Activated naive CD8-positive, alpha-beta T cell treated with anti-CD3 and anti-CD28 coated beads, Interleukin-2, amount 50 U/mL, for 24 hours (primary cell): ENCODE measurements at regions not wholly inside any gene's neighbourhood (a gene's known extent, or its start where the extent isn't known, plus 50 kb on each side); places are given as distances from the start of the nearest gene placed in this dataset.

Source experiments
- ATAC-seq: fragments of 150-1000 bp; cut with Tn5 transposase; one replicate; pipeline ENCODE4 v1.10.0; 2021
- DNase-seq: peaks from one replicate; pipeline ENCODE4 v3.0.0; 2021
- H3K27ac Mint-ChIP-seq: one replicate; pipeline ENCODE4 v1.8.0; 2021; ENCODE audit warnings: mild to moderate bottlenecking, mixed read lengths
- H3K27me3 Mint-ChIP-seq: one replicate; pipeline ENCODE4 v1.8.0; 2021; ENCODE audit warnings: mixed read lengths
- H3K36me3 Mint-ChIP-seq: one replicate; pipeline ENCODE4 v1.8.0; 2021; ENCODE audit warnings: low read depth, mixed read lengths
- H3K4me1 Mint-ChIP-seq: one replicate; pipeline ENCODE4 v1.8.0; 2021; ENCODE audit warnings: mixed read lengths
- H3K4me3 Mint-ChIP-seq: one replicate; pipeline ENCODE4 v1.8.0; 2021; ENCODE audit warnings: mild to moderate bottlenecking, moderate library complexity, mixed read lengths
- H3K9me3 Mint-ChIP-seq: one replicate; pipeline ENCODE4 v1.8.0; 2021; ENCODE audit warnings: mixed read lengths

- DNase-seq (no peak), ATAC-seq (no peak)
- Mint-ChIP-seq H3K9me3 (no peaks in the 10 kb centered on the region), H3K27ac (no peak overlapping the region), H3K4me3 (no peak overlapping the region), H3K4me1 (peaks cover 8% of the 10 kb centered on the region), H3K36me3 (no peaks in the 10 kb centered on the region), H3K27me3 (no peaks in the 10 kb centered on the region)
Observed at GRCh38 chr2:12391116-12391515, 325.6 kb upstream of the TRIB2 start.

GRCh38 chr2:12396699-12397098 lies 320.0 kb upstream of the TRIB2 start:
- Mint-ChIP-seq H3K36me3 (no peaks in the 10 kb centered on the region), H3K4me1 (peaks cover 8% of the 10 kb centered on the region), H3K27ac (no peak overlapping the region), H3K27me3 (peaks cover 2% of the 10 kb centered on the region), H3K9me3 (peaks cover 3% of the 10 kb centered on the region), H3K4me3 (no peak overlapping the region)
- DNase-seq (no peak), ATAC-seq (no peak)

- H3K4me3 Mint-ChIP-seq, result no peak overlapping the region
- H3K9me3 Mint-ChIP-seq, result peaks cover 7% of the 10 kb centered on the region
- ATAC-seq, result no peak
- no peaks in the 10 kb centered on the region for H3K36me3 Mint-ChIP-seq
- peaks cover 2% of the 10 kb centered on the region for H3K27me3 Mint-ChIP-seq
- H3K27ac Mint-ChIP-seq, result no peak overlapping the region
- H3K4me1 Mint-ChIP-seq, result peaks cover 8% of the 10 kb centered on the region
- DNase-seq, result no peak
Observed at GRCh38 chr2:12397854-12398253, 318.9 kb upstream of the TRIB2 start.

- no peak for ATAC-seq
- Mint-ChIP-seq H3K36me3 (no peaks in the 10 kb centered on the region), H3K4me1 (peaks cover 8% of the 10 kb centered on the region), H3K4me3 (no peak overlapping the region), H3K27me3 (peaks cover 2% of the 10 kb centered on the region), H3K9me3 (peaks cover 14% of the 10 kb centered on the region), H3K27ac (no peak overlapping the region)
- DNase-seq, result no peak
Observed at GRCh38 chr2:12399240-12399639, 317.5 kb upstream of the TRIB2 start.

- DNase-seq, result no peak
Observed at GRCh38 chr2:12400543-12400942, 316.2 kb upstream of the TRIB2 start.

GRCh38 chr2:12402440-12403139 lies 314.1 kb upstream of the TRIB2 start:
- Mint-ChIP-seq H3K27ac (no peak overlapping the region), H3K9me3 (peaks cover 14% of the 10 kb centered on the region), H3K27me3 (peaks cover 2% of the 10 kb centered on the region), H3K4me1 (no peaks in the 10 kb centered on the region), H3K36me3 (no peaks in the 10 kb centered on the region), H3K4me3 (no peak overlapping the region)
- no peak for ATAC-seq
- DNase-seq, result no peak

More at GRCh38 chr2:12400543-12400942, 316.2 kb upstream of the TRIB2 start:
- Mint-ChIP-seq H3K27ac (no peak overlapping the region), H3K4me3 (no peak overlapping the region), H3K27me3 (peaks cover 2% of the 10 kb centered on the region), H3K36me3 (no peaks in the 10 kb centered on the region), H3K9me3 (peaks cover 14% of the 10 kb centered on the region), H3K4me1 (no peaks in the 10 kb centered on the region)
- no peak for ATAC-seq

- H3K4me3 Mint-ChIP-seq, result no peak overlapping the region
- H3K27me3 Mint-ChIP-seq, result peaks cover 2% of the 10 kb centered on the region
- no peaks in the 10 kb centered on the region for H3K36me3 Mint-ChIP-seq
- ATAC-seq, result no peak
- no peak overlapping the region for H3K27ac Mint-ChIP-seq
- no peak for DNase-seq
- H3K4me1 Mint-ChIP-seq, result no peaks in the 10 kb centered on the region
- peaks cover 14% of the 10 kb centered on the region for H3K9me3 Mint-ChIP-seq
Observed at GRCh38 chr2:12404497-12404896, 312.2 kb upstream of the TRIB2 start.

GRCh38 chr2:12407160-12407559 lies 309.6 kb upstream of the TRIB2 start:
- H3K27me3 Mint-ChIP-seq, result no peaks in the 10 kb centered on the region
- no peak for DNase-seq
- no peak overlapping the region for H3K4me3 Mint-ChIP-seq
- no peaks in the 10 kb centered on the region for H3K36me3 Mint-ChIP-seq
- no peak overlapping the region for H3K27ac Mint-ChIP-seq
- peaks cover 9% of the 10 kb centered on the region for H3K4me1 Mint-ChIP-seq
- H3K9me3 Mint-ChIP-seq, result peaks cover 13% of the 10 kb centered on the region
- no peak for ATAC-seq

GRCh38 chr2:12412898-12413305 lies 303.8 kb upstream of the TRIB2 start:
- ATAC-seq, result peak; percentile 99

GRCh38 chr2:12415536-12415935 lies 301.2 kb upstream of the TRIB2 start:
- Mint-ChIP-seq H3K36me3 (no peaks in the 10 kb centered on the region), H3K27me3 (no peaks in the 10 kb centered on the region), H3K4me3 (no peak overlapping the region), H3K27ac (no peak overlapping the region), H3K4me1 (peaks cover 43% of the 10 kb centered on the region), H3K9me3 (peaks cover 5% of the 10 kb centered on the region)
- ATAC-seq (peak; percentile 41), DNase-seq (no peak)

More at GRCh38 chr2:12412898-12413305, 303.8 kb upstream of the TRIB2 start:
- H3K4me1 Mint-ChIP-seq, result peaks cover 43% of the 10 kb centered on the region
- no peaks in the 10 kb centered on the region for H3K27me3 Mint-ChIP-seq
- H3K4me3 Mint-ChIP-seq, result peak overlapping the region; percentile 3
- peak overlapping the region; percentile 7 for H3K27ac Mint-ChIP-seq
- peaks cover 5% of the 10 kb centered on the region for H3K9me3 Mint-ChIP-seq
- no peaks in the 10 kb centered on the region for H3K36me3 Mint-ChIP-seq
- peak; percentile 22 for DNase-seq

GRCh38 chr2:12416600-12416999 lies 300.1 kb upstream of the TRIB2 start:
- peaks cover 39% of the 10 kb centered on the region for H3K4me1 Mint-ChIP-seq

GRCh38 chr2:12417786-12418185 lies 298.9 kb upstream of the TRIB2 start:
- H3K4me3 Mint-ChIP-seq, result no peak overlapping the region
- DNase-seq, result no peak
- peaks cover 28% of the 10 kb centered on the region for H3K4me1 Mint-ChIP-seq
- no peaks in the 10 kb centered on the region for H3K27me3 Mint-ChIP-seq
- no peaks in the 10 kb centered on the region for H3K9me3 Mint-ChIP-seq
- ATAC-seq, result no peak
- H3K27ac Mint-ChIP-seq, result no peak overlapping the region
- H3K36me3 Mint-ChIP-seq, result no peaks in the 10 kb centered on the region

More at GRCh38 chr2:12416600-12416999, 300.1 kb upstream of the TRIB2 start:
- Mint-ChIP-seq H3K4me3 (no peak overlapping the region), H3K36me3 (no peaks in the 10 kb centered on the region), H3K27me3 (no peaks in the 10 kb centered on the region), H3K27ac (no peak overlapping the region), H3K9me3 (no peaks in the 10 kb centered on the region)
- ATAC-seq (no peak), DNase-seq (peak; percentile 47)

- H3K4me1 Mint-ChIP-seq, result peaks cover 18% of the 10 kb centered on the region
- ATAC-seq, result no peak
Observed at GRCh38 chr2:12419803-12420202, 296.9 kb upstream of the TRIB2 start.

GRCh38 chr2:12421046-12421445 lies 295.7 kb upstream of the TRIB2 start:
- peaks cover 9% of the 10 kb centered on the region for H3K4me1 Mint-ChIP-seq
- no peak for DNase-seq
- no peak overlapping the region for H3K27ac Mint-ChIP-seq
- no peak overlapping the region for H3K4me3 Mint-ChIP-seq
- H3K36me3 Mint-ChIP-seq, result no peaks in the 10 kb centered on the region
- ATAC-seq, result no peak
- H3K27me3 Mint-ChIP-seq, result no peaks in the 10 kb centered on the region
- no peaks in the 10 kb centered on the region for H3K9me3 Mint-ChIP-seq

More at GRCh38 chr2:12419803-12420202, 296.9 kb upstream of the TRIB2 start:
- H3K27me3 Mint-ChIP-seq, result no peaks in the 10 kb centered on the region
- H3K36me3 Mint-ChIP-seq, result no peaks in the 10 kb centered on the region
- H3K27ac Mint-ChIP-seq, result no peak overlapping the region
- H3K9me3 Mint-ChIP-seq, result no peaks in the 10 kb centered on the region
- no peak for DNase-seq
- no peak overlapping the region for H3K4me3 Mint-ChIP-seq

- Mint-ChIP-seq H3K27ac (no peak overlapping the region), H3K4me3 (no peak overlapping the region), H3K36me3 (no peaks in the 10 kb centered on the region), H3K9me3 (no peaks in the 10 kb centered on the region), H3K4me1 (no peaks in the 10 kb centered on the region), H3K27me3 (no peaks in the 10 kb centered on the region)
- DNase-seq (no peak), ATAC-seq (no peak)
Observed at GRCh38 chr2:12424219-12424618, 292.5 kb upstream of the TRIB2 start.
